IMR-90 (cell line): ENCODE measurements at regions not wholly inside any gene's neighbourhood (a gene's known extent, or its start where the extent isn't known, plus 50 kb on each side); places are given as distances from the start of the nearest gene placed in this dataset.
A peak's percentile ranks its signal among the peaks of the same experiment; 100 is the strongest.

Experiments
- ATAC-seq: fragments of 200-7000 bp; cut with Tn5 transposase; 2 replicates; pipeline ENCODE4 v1.9.1; 2020; ENCODE audit warnings: low read depth, mild to moderate bottlenecking, moderate library complexity
- BruUV-seq: library from RNA; stranded (reverse); fragments of 400-500 nt; replicated peaks from 2 replicates; lab custom pipeline; 2021; lab: Mats Ljungman, UMichigan
- CTCF ChIA-PET: fragments of 300-600 bp; formaldehyde crosslinking; extraction: SDS; loops from one replicate; lab custom pipeline; 2021; ENCODE audit warnings: antibody characterized with exemption; lab: Yijun Ruan, JAX
- POLR2A ChIA-PET: fragments of 300-600 bp; sonication (Branson Sonifier 250); formaldehyde crosslinking; loops from one replicate; lab custom pipeline; 2022; ENCODE audit warnings: antibody characterized with exemption; ENCODE audit not compliant: unreplicated experiment; lab: Charles Lee
- DNase-seq: peaks from one replicate; pipeline ENCODE4 v3.0.0; 2013
- H2AFZ ChIP-seq: replicated peaks from 2 replicates; pipeline ENCODE3; 2013; ENCODE audit warnings: low read length, mild to moderate bottlenecking; ENCODE audit not compliant: poor library complexity
- H2AK5ac ChIP-seq: 2 replicates; pipeline ENCODE4 v1.6.1; 2013; ENCODE audit warnings: low read depth, low read length, inconsistent platforms
- H2AK9ac ChIP-seq: replicated peaks from 2 replicates; pipeline ENCODE3; 2013; ENCODE audit warnings: mild to moderate bottlenecking, low read depth, low read length, moderate library complexity; ENCODE audit not compliant: poor library complexity
- H2BK120ac ChIP-seq: 2 replicates; pipeline ENCODE4 v1.6.1; 2013; ENCODE audit warnings: low read depth, low read length, inconsistent platforms
- H2BK15ac ChIP-seq: 3 replicates; pipeline ENCODE4 v1.6.1; 2013; ENCODE audit warnings: low read depth, low read length, inconsistent platforms
- H2BK20ac ChIP-seq: 2 replicates; pipeline ENCODE4 v1.6.1; 2013; ENCODE audit warnings: low read depth, mild to moderate bottlenecking, inconsistent platforms, low read length, moderate library complexity
- H2BK5ac ChIP-seq: 2 replicates; pipeline ENCODE4 v1.6.1; 2013; ENCODE audit warnings: mild to moderate bottlenecking, low read depth, low read length, inconsistent platforms; ENCODE audit not compliant: poor library complexity, severe bottlenecking
- H3K14ac ChIP-seq: replicated peaks from 2 replicates; pipeline ENCODE4 v1.6.1; 2013; ENCODE audit warnings: low read depth, low read length, inconsistent platforms
- H3K18ac ChIP-seq: 2 replicates; pipeline ENCODE4 v1.6.1; 2013; ENCODE audit warnings: low read depth, low read length, control low read depth
- H3K23ac ChIP-seq: 2 replicates; pipeline ENCODE4 v1.6.1; 2013; ENCODE audit warnings: low read depth, low read length, inconsistent platforms
- H3K27ac ChIP-seq: 2 replicates; pipeline ENCODE4 v1.5.1; 2013; ENCODE audit warnings: mild to moderate bottlenecking, control low read depth, low read length; ENCODE audit not compliant: insufficient read depth
- H3K27me3 ChIP-seq: 2 replicates; pipeline ENCODE4 v1.6.1; 2013; ENCODE audit warnings: low read length; ENCODE audit not compliant: control insufficient read depth, insufficient read depth
- H3K36me3 ChIP-seq: 2 replicates; pipeline ENCODE4 v1.6.1; 2013; ENCODE audit warnings: low read length, mixed read lengths; ENCODE audit not compliant: control insufficient read depth, insufficient read depth
- H3K4ac ChIP-seq: 2 replicates; pipeline ENCODE4 v1.6.1; 2013; ENCODE audit warnings: low read depth, low read length, inconsistent platforms
- H3K4me1 ChIP-seq: 2 replicates; pipeline ENCODE4 v1.6.1; 2013; ENCODE audit warnings: low read length, mixed read lengths; ENCODE audit not compliant: control insufficient read depth, insufficient read depth
- H3K4me2 ChIP-seq: 2 replicates; pipeline ENCODE4 v1.6.1; 2013; ENCODE audit warnings: low read depth, mild to moderate bottlenecking, control low read depth, low read length, moderate library complexity
- H3K4me3 ChIP-seq: 2 replicates; pipeline ENCODE4 v1.5.1; 2013; ENCODE audit warnings: low read depth, mild to moderate bottlenecking, control low read depth, low read length, moderate library complexity; ENCODE audit not compliant: insufficient read depth
- H3K56ac ChIP-seq: 2 replicates; pipeline ENCODE4 v1.6.1; 2013; ENCODE audit warnings: low read length, inconsistent platforms; ENCODE audit not compliant: insufficient read depth; ENCODE audit errors: extremely low read depth
- H3K79me1 ChIP-seq, 2 experiments: 2 replicates each; pipeline ENCODE4 v1.6.1; 2013; ENCODE audit warnings: low read length in 2 of 2, inconsistent platforms in 1 of 2, low read depth in 1 of 2
- H3K9ac ChIP-seq: 2 replicates; pipeline ENCODE4 v1.6.1; 2013; ENCODE audit warnings: low read depth, low read length, control low read depth
- H3K9me1 ChIP-seq: 2 replicates; pipeline ENCODE4 v1.6.1; 2013; ENCODE audit warnings: low read length, inconsistent platforms; ENCODE audit not compliant: insufficient read depth
- H3K9me3 ChIP-seq: 2 replicates; pipeline ENCODE4 v1.6.1; 2013; ENCODE audit warnings: low read length; ENCODE audit not compliant: control insufficient read depth, insufficient read depth
- H4K20me1 ChIP-seq: 2 replicates; pipeline ENCODE4 v1.6.1; 2013; ENCODE audit warnings: low read length, inconsistent platforms; ENCODE audit not compliant: insufficient read depth
- H4K5ac ChIP-seq: 2 replicates; pipeline ENCODE4 v1.6.1; 2013; ENCODE audit warnings: mild to moderate bottlenecking, low read depth, low read length, control low read depth
- H4K8ac ChIP-seq, 2 experiments: 2 replicates each; pipeline ENCODE4 v1.6.1; 2013; ENCODE audit warnings: low read depth in 2 of 2, low read length in 2 of 2, control low read depth in 1 of 2, inconsistent platforms in 1 of 2
- H4K91ac ChIP-seq: 2 replicates; pipeline ENCODE4 v1.6.1; 2013; ENCODE audit warnings: low read depth, low read length, inconsistent platforms; ENCODE audit not compliant: insufficient read depth
- CEBPB ChIP-seq: IDR thresholded peaks from 2 replicates; pipeline ENCODE4 v1.6.1; 2012; ENCODE audit warnings: low read depth, low read length, improper control_type of control experiment
- FOS ChIP-seq: fragments of 150-350 bp; IDR thresholded peaks from 2 replicates; pipeline ENCODE4 v1.6.1; 2016; ENCODE audit warnings: low read depth, low read length
- MAFK ChIP-seq: IDR thresholded peaks from 2 replicates; pipeline ENCODE4 v1.6.1; 2012; ENCODE audit warnings: low read depth, low read length, improper control_type of control experiment
- MAZ ChIP-seq: IDR thresholded peaks from 2 replicates; pipeline ENCODE4 v1.6.1; 2012; ENCODE audit warnings: low read depth, mild to moderate bottlenecking, low read length, improper control_type of control experiment, moderate library complexity, borderline replicate concordance
- MXI1 ChIP-seq: IDR thresholded peaks from 2 replicates; pipeline ENCODE4 v1.6.1; 2012; ENCODE audit warnings: low read depth, mild to moderate bottlenecking, low read length, moderate library complexity, borderline replicate concordance
- RAD21 ChIP-seq: IDR thresholded peaks from 2 replicates; pipeline ENCODE4 v1.6.1; 2012; ENCODE audit warnings: low read length, improper control_type of control experiment
- RCOR1 ChIP-seq: IDR thresholded peaks from 2 replicates; pipeline ENCODE4 v1.6.1; 2012; ENCODE audit warnings: mild to moderate bottlenecking, low read length, improper control_type of control experiment; ENCODE audit not compliant: insufficient replicate concordance
- WGBS, 2 experiments: methylation state at CpG; one replicate each; pipeline versions ENCODE4 v1.1.5 to v1.1.7; 2013; ENCODE audit warnings: missing lambda C conversion rate in 2 of 2; ENCODE audit not compliant: insufficient read length in 1 of 2; ENCODE audit errors: extremely low coverage in 2 of 2; 5-methylcytosine and 5-hydroxymethylcytosine counted together
- dilution Hi-C: fragments of 300-500 bp; cut with HindIII; formaldehyde crosslinking; loops from one replicate; pipeline ENCODE4 v1.14.3; 2018; ENCODE audit warnings: low sequenced_read_pairs; ENCODE audit not compliant: unreplicated experiment
- in situ Hi-C: fragments of 300-500 bp; cut with MboI; formaldehyde crosslinking; loops from 3 replicates; pipeline ENCODE4 v1.14.3; 2019; ENCODE audit warnings: low sequenced_read_pairs, inconsistent platforms, mixed read lengths
- intact Hi-C: fragments of 100-400 bp; cut with micrococcal nuclease; formaldehyde crosslinking; loops from 2 replicates; pipeline ENCODE4 v1.10.0; 2022

- no CpG with 5 or more reads among the region's 3 CpGs for WGBS, 2 experiments
- ATAC-seq (no peak), DNase-seq (no peak)
- Histone ChIP-seq H4K8ac (no peak overlapping the region), H2AK9ac (no peak overlapping the region), H2BK15ac (0 out of 3 replicates have a peak overlapping the region, but pooled peaks have one; percentile 65), H4K5ac (no peak overlapping the region), H2BK20ac (no peak overlapping the region), H3K9me1 (no peaks in the 10 kb centered on the region), H3K4me1 (peaks cover 2% of the 10 kb centered on the region), H4K91ac (no peak overlapping the region), H2AFZ (no peak overlapping the region), H3K9me3 (no peaks in the 10 kb centered on the region), H3K56ac (no peak overlapping the region), H3K9ac (no peak overlapping the region), H2AK5ac (no peak overlapping the region), H2BK5ac (no peak overlapping the region), H3K27ac (no peak overlapping the region), H3K4me3 (no peak overlapping the region), H3K36me3 (no peaks in the 10 kb centered on the region), H3K79me1 (no peaks in the 10 kb centered on the region), H3K27me3 (no peaks in the 10 kb centered on the region), H3K23ac (no peak overlapping the region), H4K20me1 (no peaks in the 10 kb centered on the region), H3K18ac (no peak overlapping the region; the same call in 1 of the 2 replicates), H3K4me2 (no peak overlapping the region), H3K4ac (no peak overlapping the region), H3K14ac (no peak overlapping the region), H2BK120ac (no peak overlapping the region)
- TF ChIP-seq RCOR1 (no peak), CEBPB (no peak), RAD21 (no peak), MXI1 (no peak), MAFK (peak; percentile 97), MAZ (no peak), FOS (no peak)
- in situ Hi-C loops (no loop called here), intact Hi-C loops (no loop called here), dilution Hi-C loops (no loop called here)
- no TSS peak for BruUV-seq
- CTCF ChIA-PET, result no interaction called here
- POLR2A ChIA-PET, result no interaction called here
These were observed 639.5 kb upstream of the ARRDC3 start for GRCh38 chr5:92022415-92023140.
